Right lobe of liver (tissue), 6 donors: ENCODE measurements at regions not wholly inside any gene's neighbourhood (a gene's known extent, or its start where the extent isn't known, plus 50 kb on each side); places are given as distances from the start of the nearest gene placed in this dataset.

Experiments used
- ATAC-seq, 4 donors: fragments of 200-7000 bp; cut with Tn5 transposase; one replicate each; pipeline ENCODE4 v1.9.1; 2020; ENCODE audit warnings: mild to moderate bottlenecking in 4 of 4, moderate library complexity in 4 of 4
- DNase-seq, 3 donors: peaks; one replicate each; pipeline ENCODE4 v3.0.0-alpha.2; 2020
- H3K27ac ChIP-seq, 3 donors: fragments of 200-600 bp; one replicate each; pipeline ENCODE4 v1.8.0; 2022
- H3K27me3 ChIP-seq, 2 donors: fragments of 200-600 bp; one replicate each; pipeline ENCODE4 v1.8.0; 2022
- H3K36me3 ChIP-seq, 4 donors: fragments of 200-600 bp; sonication (generic) in 1 of 4; one replicate each; pipeline versions ENCODE4 v1.5.1 to v1.8.0; 2017 to 2022; ENCODE audit warnings: control low read depth in 1 of 4
- H3K4me1 ChIP-seq, 4 donors: fragments of 200-600 bp; sonication (generic) in 1 of 4; one replicate each; pipeline versions ENCODE4 v1.5.1 to v1.8.0; 2017 to 2022; ENCODE audit warnings: control low read depth in 1 of 4
- H3K4me3 ChIP-seq, 3 donors: fragments of 200-600 bp; one replicate each; pipeline ENCODE4 v1.8.0; 2022
- H3K9me3 ChIP-seq, 4 donors: fragments of 200-600 bp; sonication (generic) in 1 of 4; one replicate each; pipeline versions ENCODE4 v1.5.1 to v1.8.0; 2017 to 2022; ENCODE audit warnings: control low read depth in 1 of 4
- POLR2A ChIP-seq: fragments of 450-650 bp; IDR thresholded peaks from one replicate; pipeline ENCODE4 v1.6.1; 2017; ENCODE audit warnings: antibody characterized with exemption, mild to moderate bottlenecking
- WGBS: methylation state at CpG from one replicate; pipeline ENCODE4 v1.1.6; 2018; ENCODE audit warnings: low coverage, low lambda C conversion rate; ENCODE audit not compliant: insufficient coverage; ENCODE audit errors: missing lambda C conversion rate; 5-methylcytosine and 5-hydroxymethylcytosine counted together
- intact Hi-C, 2 donors: fragments of 100-400 bp; cut with DNase I; formaldehyde crosslinking; loops; one replicate each; pipeline versions ENCODE4 v1.11.2 to v1.14.1; 2022
- TF ChIP-seq, protein P1 (sequence below), 4 donors: fragments of 200-600 bp in 3 of 4; fragments of 450-650 bp in 1 of 4; IDR thresholded peaks; one replicate each; pipeline versions ENCODE4 v1.5.1 to v1.8.0; 2016 to 2022; ENCODE audit warnings: antibody characterized with exemption in 4 of 4, mild to moderate bottlenecking in 2 of 4
- donor health status: DM: no; HTN: yes; CAD: no.
- donor health status: DM: no; HTN: no; CAD: no.
- donor health status: DM: no; HTN: no; CAD: no.
- donor health status: DM: no; HTN: yes; CAD: no.
- donor health status: DM: no; HTN: yes; CAD: no.

DNA sequence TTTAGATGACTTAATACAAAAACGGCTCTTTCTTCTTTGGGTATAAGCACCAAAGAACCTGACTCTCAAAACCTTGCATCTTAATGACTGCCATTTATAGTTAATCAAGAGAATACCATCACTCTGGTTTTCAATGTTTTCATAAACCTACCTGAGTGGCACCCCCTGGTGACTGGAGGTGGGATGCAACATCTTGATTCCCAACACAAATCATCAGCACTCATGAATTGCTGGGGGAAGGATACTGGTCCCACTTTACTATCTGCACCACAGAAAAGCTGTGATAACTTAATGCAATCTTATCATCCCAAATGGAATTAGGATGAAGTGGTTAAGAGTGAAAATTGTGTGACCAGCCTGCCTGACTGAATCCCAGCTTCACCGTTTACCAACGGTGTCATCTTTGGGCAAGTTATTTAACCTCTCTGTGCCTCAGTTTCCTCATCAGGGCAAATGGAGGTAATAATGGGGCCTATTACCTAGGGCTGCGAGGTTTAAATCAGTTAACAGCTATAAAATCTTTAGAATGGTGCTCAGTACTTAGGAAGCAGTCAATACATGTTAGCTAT lies 366.4 kb downstream of the KLF12 start:
- ATAC-seq = peak in 3 of 4 donors; percentile 4 to 27 (median 18)
- H3K9me3 ChIP-seq = no peaks in the 10 kb centered on the region
- intact Hi-C loops = no loop called here

DNA sequence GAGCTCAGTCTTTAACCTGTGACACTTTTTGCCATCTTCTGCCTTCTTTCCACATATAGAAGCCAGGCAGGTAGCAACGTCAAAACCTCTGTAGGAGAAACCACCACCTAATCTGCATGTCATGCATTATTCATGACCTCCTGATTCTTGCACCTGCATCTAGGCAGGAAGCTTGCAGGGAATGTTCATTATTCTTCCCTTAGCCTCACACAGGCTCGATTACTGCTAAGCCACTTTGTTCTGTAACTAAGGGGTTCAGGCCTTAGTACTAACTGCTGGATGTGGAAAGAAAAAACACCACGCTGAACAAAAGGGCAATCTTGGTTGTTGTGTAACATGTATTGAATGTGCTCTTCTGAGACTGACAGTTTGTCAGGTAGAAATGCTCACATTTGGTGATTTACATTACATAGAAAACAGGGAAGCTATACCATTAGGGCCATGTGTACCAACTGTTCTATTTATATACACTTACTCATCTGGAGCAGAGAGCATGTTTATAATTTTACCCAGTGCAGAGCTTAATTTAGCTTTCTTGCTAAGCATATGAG lies 366.9 kb downstream of the KLF12 start:
- Histone ChIP-seq H3K4me1 (peaks cover 0 to 30% (median 17%) of the 10 kb centered on the region in 4 donors), H3K36me3 (no peaks in the 10 kb centered on the region), H3K27me3 (no peaks in the 10 kb centered on the region), H3K4me3 (no peak overlapping the region), H3K9me3 (no peaks in the 10 kb centered on the region), H3K27ac (peak overlapping the region in 2 of 3 donors; percentile 9 to 75)
- intact Hi-C loops = no loop called here
- ATAC-seq (peak; percentile 70 to 86 (median 78)), DNase-seq (no peak)
- WGBS = 30% methylated on average over 3 of the region's 3 CpGs
- TF ChIP-seq, protein P1, sequence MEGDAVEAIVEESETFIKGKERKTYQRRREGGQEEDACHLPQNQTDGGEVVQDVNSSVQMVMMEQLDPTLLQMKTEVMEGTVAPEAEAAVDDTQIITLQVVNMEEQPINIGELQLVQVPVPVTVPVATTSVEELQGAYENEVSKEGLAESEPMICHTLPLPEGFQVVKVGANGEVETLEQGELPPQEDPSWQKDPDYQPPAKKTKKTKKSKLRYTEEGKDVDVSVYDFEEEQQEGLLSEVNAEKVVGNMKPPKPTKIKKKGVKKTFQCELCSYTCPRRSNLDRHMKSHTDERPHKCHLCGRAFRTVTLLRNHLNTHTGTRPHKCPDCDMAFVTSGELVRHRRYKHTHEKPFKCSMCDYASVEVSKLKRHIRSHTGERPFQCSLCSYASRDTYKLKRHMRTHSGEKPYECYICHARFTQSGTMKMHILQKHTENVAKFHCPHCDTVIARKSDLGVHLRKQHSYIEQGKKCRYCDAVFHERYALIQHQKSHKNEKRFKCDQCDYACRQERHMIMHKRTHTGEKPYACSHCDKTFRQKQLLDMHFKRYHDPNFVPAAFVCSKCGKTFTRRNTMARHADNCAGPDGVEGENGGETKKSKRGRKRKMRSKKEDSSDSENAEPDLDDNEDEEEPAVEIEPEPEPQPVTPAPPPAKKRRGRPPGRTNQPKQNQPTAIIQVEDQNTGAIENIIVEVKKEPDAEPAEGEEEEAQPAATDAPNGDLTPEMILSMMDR (IDR thresholded peaks at IDR 0.05) = no peak
- no peak for TF ChIP-seq POLR2A

More for the DNA sequence above, 366.4 kb downstream of the KLF12 start:
- Histone ChIP-seq H3K27me3 (no peaks in the 10 kb centered on the region), H3K4me1 (peaks cover 0 to 30% (median 17%) of the 10 kb centered on the region in 4 donors), H3K36me3 (no peaks in the 10 kb centered on the region), H3K4me3 (no peak overlapping the region), H3K27ac (peak overlapping the region in 2 of 3 donors; percentile 9 to 75)
- DNase-seq = no peak
- WGBS = 86% methylated on average over 4 of the region's 4 CpGs
- TF ChIP-seq, protein P1 (IDR thresholded peaks at IDR 0.05) = peak; percentile 26 to 57 (median 39)
- TF ChIP-seq POLR2A = no peak

DNA sequence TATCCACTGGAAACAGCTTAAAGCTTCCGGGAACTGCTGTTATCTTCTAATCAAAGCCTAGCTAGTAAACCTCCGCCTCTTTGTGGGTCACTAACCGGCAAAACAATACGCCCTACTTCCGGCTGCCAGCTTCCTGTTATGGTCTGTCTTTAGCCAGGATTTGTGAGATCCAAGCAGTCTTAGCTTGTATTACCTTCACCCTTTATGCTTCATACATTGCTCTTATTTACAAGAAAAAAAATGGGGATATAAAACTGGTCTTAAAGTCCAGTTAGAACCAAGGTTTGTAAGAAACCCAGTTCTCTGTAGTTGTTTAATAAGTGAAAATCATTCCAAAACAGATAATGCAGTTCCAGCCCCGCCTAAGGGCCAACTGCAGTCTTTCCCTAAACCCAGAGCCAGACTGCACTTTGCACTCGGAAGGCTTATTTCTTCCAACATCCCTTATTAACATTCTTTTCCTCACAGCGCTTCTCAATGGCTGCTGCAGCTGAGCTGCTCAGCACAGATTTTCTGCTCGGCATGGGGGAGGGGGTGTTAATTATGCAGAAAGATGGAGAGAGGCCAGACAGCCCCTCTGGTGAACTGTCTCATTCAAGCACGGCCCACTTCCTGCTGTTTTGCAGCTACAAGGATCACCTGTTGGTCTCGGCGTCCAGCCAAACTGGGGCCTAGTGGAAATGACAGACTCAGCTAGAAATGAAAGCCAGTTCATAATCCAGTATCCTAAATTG lies 368.4 kb downstream of the KLF12 start:
- Histone ChIP-seq H3K4me3 (peak overlapping the region in 1 of 3 donors; percentile 31), H3K27ac (peak overlapping the region; percentile 41 to 75 (median 63)), H3K27me3 (no peaks in the 10 kb centered on the region), H3K36me3 (no peaks in the 10 kb centered on the region), H3K9me3 (no peaks in the 10 kb centered on the region), H3K4me1 (peaks cover 0 to 30% (median 17%) of the 10 kb centered on the region in 4 donors)
- DNase-seq (peak; percentile 88 to 91 (median 90)), ATAC-seq (peak; percentile 80 to 84 (median 82))
- 7% methylated on average over 12 of the region's 12 CpGs for WGBS
- intact Hi-C loops = no loop called here
- no peak for TF ChIP-seq POLR2A
- TF ChIP-seq, protein P1 (IDR thresholded peaks at IDR 0.05) = no peak

DNA sequence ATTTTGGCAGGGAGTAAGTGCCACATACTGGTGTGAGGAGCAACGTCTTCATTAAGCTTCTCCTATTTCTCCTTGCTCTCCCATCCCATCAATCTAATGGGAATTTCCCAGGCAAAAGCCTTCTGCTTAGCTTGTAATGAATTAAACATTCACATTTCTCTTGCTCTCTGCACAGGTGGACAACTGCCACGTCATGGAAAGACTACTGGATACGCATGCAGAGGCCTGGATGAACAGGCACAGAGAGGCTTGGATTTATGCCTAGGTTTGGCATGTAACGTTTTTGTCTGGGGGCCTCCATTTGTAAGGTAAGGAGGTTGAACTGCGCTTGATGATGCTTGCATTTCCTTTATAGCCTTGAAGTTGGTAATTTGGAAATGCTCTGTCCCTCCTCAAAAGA lies 374.8 kb downstream of the KLF12 start:
- no peaks in the 10 kb centered on the region for H3K4me1 ChIP-seq
- no peak overlapping the region for H3K27ac ChIP-seq
- ATAC-seq (no peak), DNase-seq (no peak)
- no peaks in the 10 kb centered on the region for H3K9me3 ChIP-seq
- H3K4me3 ChIP-seq = no peak overlapping the region
- intact Hi-C loops = no loop called here
- no peak for TF ChIP-seq POLR2A
- TF ChIP-seq, protein P1 (IDR thresholded peaks at IDR 0.05) = no peak
- 95% methylated on average over 4 of the region's 5 CpGs for WGBS
- no peaks in the 10 kb centered on the region for H3K36me3 ChIP-seq
- no peaks in the 10 kb centered on the region for H3K27me3 ChIP-seq
